SHP77 (cell line): ENCODE measurements at regions not wholly inside any gene's neighbourhood (a gene's known extent, or its start where the extent isn't known, plus 50 kb on each side); places are given as distances from the start of the nearest gene placed in this dataset.

ENCODE experiments used
- DNase-seq, 2 experiments: peaks; one replicate each; lab custom pipeline; 2025; lab: John Stamatoyannopoulos, UW

GRCh38 chr1:56390934-56391731 is 188.2 kb downstream of the PLPP3 start:
- no peak for DNase-seq

GRCh38 chr1:56390232-56390867 is 189.0 kb downstream of the PLPP3 start:
- no peak for DNase-seq

GRCh38 chr1:56389813-56390212 is 189.6 kb downstream of the PLPP3 start:
- no peak for DNase-seq

- no peak for DNase-seq
Measured at GRCh38 chr1:56387071-56387740, 192.2 kb downstream of the PLPP3 start.

GRCh38 chr1:56385314-56385713 is 194.0 kb downstream of the PLPP3 start:
- DNase-seq: no peak

GRCh38 chr1:56382929-56383328 is 196.4 kb downstream of the PLPP3 start:
- DNase-seq: no peak

- DNase-seq: no peak
Measured at GRCh38 chr1:56380531-56380930, 198.8 kb downstream of the PLPP3 start.

GRCh38 chr1:56378341-56379070 is 200.9 kb downstream of the PLPP3 start:
- DNase-seq: peak; percentile 16 to 43

GRCh38 chr1:56377431-56377830 is 201.9 kb downstream of the PLPP3 start:
- no peak for DNase-seq

- DNase-seq: no peak
Measured at GRCh38 chr1:56376188-56376984, 203.0 kb downstream of the PLPP3 start.

GRCh38 chr1:56375326-56375804 is 204.0 kb downstream of the PLPP3 start:
- peak in 1 of 2 experiments; percentile 15 for DNase-seq

GRCh38 chr1:56374026-56374974 is 205.1 kb downstream of the PLPP3 start:
- peak; percentile 44 to 51 for DNase-seq

GRCh38 chr1:56370513-56370912 is 208.8 kb downstream of the PLPP3 start:
- DNase-seq: no peak

- no peak for DNase-seq
Measured at GRCh38 chr1:56363007-56363770, 216.2 kb downstream of the PLPP3 start.

GRCh38 chr1:56360021-56360420 is 219.3 kb downstream of the PLPP3 start:
- DNase-seq: no peak

GRCh38 chr1:56359056-56359455 is 220.3 kb downstream of the PLPP3 start:
- no peak for DNase-seq

- DNase-seq: no peak
Measured at GRCh38 chr1:56357927-56358690, 221.3 kb downstream of the PLPP3 start.

- DNase-seq: no peak
Measured at GRCh38 chr1:56356376-56356990, 222.9 kb downstream of the PLPP3 start.
